ENCODE measurements at regions not wholly inside any gene's neighbourhood (a gene's known extent, or its start where the extent isn't known, plus 50 kb on each side); places are given as distances from the start of the nearest gene placed in this dataset.
A peak's percentile ranks its signal among the peaks of the same experiment; 100 is the strongest.

DNA sequence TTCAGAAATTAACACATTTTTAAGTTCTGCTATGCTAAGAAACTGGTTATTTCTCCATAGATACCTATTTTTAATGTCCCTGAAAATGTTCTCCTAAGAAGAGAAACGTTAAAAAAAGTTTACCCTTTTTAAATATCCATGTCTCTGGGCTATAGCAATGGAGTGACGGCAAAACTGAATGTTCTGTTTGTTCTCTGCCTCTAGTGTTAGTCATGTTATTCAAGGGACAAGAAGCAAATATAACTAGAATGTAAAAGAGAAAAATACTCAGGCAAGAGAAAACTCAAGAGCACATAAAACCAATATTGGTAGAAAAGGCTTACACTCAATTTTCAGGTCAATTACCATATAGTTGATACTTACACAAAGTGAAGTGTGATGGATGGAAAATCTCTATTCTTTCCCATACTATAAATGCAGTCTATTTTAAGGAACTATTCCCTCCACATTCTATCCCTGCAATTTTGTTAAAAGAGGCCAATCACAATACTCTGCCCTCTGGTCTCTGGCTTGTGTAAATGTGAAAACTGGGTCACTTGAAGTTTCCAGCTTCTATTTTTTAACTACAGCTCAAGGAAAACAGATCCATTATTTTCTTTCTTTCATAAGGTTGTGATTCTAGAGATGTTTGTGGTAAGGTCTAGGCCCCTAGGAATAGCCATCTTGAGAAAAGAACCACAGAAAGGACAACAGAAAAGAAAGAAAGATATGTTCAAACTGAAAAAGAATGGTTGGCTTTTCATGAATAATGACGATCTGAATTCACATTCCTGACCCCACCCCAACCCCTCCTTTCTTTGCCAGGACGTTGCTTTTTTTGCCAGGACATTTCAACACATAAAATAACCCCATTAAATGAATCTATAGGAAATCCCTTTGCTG lies 200.3 kb upstream of the FAM83B start:
- DNase-seq = no peak

DNA sequence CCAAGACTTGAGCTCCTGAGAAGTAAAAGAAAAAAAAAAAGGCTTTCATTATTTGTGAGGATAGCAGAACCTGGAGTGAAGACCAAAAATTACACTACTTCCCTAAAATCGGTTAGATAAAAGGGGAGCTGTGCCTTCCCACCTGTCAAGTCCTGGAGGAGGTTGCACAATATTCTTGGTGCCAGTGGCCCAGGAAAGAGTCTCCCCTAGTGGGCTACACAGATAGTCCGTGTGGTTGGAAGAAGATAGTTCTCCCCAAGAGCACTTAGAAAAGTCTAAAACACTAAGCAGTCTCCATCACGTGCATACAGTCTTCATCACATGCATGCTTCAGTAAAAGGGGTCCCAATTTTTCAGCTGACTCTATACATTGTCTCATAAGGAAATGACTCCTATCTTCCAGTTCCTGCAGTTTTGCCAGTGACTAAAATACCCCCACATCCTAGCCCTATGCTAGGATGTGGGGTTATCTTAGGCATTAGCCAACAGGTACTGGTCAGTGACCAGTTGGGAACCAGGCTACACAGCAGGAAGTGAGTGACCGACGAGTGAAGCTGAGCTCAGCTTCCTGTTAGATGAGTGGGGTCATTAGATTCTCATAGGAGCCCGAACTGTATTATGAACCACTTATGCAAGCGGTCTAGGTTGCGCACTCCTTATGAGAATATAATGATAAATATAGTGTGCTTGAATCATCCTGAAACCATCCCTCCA lies 199.5 kb upstream of the FAM83B start:
- no peak for DNase-seq

DNA sequence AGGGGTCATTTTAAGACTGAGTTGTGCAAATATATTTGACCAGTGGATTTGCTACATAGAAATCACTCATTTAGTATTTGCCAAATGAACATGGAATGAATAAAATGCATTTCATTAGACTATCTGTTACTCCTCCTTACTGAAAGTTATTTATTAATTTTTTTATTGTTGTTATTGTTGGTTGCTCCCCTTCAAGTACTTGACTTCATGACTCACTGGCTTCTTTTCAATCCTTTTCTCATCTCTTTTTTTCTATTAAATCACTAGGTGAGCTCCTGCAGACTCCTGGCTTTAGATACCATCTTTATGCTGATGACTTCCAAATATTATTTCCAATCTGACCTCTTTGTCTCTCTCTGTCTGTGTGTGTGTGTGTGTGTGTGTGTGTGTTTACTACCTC lies 192.2 kb upstream of the FAM83B start:
- no peak for DNase-seq

GRCh38 chr6:54655162-54655561 lies 191.4 kb upstream of the FAM83B start:
- DNase-seq = peak; percentile 83

GRCh38 chr6:54665278-54665677 lies 181.3 kb upstream of the FAM83B start:
- no peak for DNase-seq

DNA sequence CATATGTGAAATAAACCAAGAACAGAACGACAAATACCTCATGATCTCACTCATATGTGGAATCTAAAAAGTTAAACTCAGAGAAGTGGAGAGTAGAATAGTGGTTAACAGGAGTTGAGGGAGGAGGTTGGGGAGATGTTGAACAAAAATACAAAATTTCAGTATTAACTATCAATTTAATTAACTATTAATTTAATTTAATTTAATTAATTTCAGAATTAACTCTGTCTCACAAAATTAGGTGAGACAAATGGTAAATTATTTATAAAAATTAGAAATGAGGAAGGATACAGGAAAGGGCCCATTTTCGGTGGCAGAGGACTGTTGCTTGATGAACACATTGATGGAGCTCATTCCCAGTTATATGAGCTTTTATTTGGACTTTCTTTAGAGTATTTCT lies 166.0 kb upstream of the FAM83B start:
- no peak for DNase-seq

DNA sequence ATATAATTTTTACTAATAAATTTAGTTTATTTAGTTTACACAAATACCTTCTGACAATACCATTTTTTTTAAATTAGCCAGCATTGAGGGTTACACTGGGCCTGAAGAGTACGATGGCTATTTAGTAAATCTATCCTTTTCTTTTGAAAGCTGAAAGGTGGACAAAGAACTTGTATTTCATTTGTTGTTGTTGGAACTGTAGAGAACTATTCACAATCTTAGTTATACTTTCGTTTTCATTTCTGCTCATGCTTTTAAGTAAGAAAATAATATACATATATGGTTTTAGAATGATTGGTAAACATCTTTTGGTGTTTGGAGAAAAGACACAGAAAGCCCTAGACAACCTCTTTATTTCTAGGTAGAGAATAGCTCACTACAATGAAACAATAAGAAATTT lies 165.3 kb upstream of the FAM83B start:
- no peak for DNase-seq

GRCh38 chr6:54681987-54682386 lies 164.6 kb upstream of the FAM83B start:
- DNase-seq = no peak

- DNase-seq = no peak
Observed at GRCh38 chr6:54689620-54690019, 157.0 kb upstream of the FAM83B start.

- no peak for DNase-seq
Observed at GRCh38 chr6:54690596-54690995, 156.0 kb upstream of the FAM83B start.

GRCh38 chr6:54694928-54695532 lies 151.5 kb upstream of the FAM83B start:
- no peak for DNase-seq

GRCh38 chr6:54695815-54696214 lies 150.8 kb upstream of the FAM83B start:
- no peak for DNase-seq

- no peak for DNase-seq
Observed at GRCh38 chr6:54697424-54697823, 149.1 kb upstream of the FAM83B start.

DNA sequence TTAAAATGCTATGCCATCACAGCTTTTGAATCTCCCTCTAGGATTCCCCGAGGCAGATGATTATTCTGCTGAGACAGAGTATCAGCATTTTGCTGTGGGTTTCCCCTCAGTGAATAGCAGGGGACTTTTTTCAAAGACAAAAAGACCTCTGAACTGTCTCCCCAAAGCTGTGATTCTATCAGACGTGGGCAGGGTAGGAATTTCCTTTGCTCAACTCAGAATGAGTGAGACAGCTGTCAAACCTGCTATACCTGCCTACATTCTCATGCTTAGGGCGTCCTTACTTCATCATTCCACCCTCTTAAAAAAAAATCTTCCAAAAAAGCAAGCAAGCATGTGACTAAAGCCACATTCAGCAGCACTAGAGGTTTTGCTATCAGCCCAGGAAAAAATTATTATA lies 147.6 kb upstream of the FAM83B start:
- no peak for DNase-seq

DNA sequence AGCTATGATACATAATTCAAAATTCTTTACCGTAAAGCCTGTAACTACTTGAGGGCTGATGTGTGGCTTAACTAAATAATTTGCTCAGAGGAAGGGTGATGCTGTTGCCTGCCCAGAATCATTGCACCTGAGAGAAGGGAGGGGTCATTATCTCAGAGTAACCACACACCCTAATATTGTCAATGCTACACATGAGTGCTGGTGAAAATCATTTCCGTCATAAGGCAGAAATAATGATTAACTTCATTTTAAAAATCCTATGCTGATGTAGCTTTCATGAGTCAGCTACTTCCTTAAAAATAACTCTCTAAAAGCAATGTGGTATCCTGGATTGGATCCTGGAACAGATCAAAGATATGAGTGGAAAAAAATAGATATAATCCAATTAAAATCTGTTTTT lies 146.4 kb upstream of the FAM83B start:
- no peak for DNase-seq

DNA sequence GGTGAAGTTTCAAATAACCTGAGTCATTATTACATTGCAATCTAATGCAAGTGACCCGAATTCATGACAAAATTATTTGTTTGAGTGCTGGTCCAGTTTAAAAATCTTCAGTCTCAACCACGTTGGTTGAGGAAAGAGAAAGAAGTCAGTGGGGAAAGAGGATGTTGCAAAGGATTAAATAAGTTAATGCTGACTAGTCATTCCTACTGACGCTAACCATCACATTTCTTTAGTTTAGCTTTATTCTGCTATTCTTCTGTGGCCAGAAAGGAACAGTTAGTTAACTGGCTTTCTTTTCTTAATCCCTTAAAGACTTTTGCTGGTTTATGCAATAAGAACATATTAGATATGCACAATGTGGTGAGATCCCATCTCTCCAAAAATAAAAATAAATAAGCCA lies 143.8 kb upstream of the FAM83B start:
- DNase-seq = no peak

DNA sequence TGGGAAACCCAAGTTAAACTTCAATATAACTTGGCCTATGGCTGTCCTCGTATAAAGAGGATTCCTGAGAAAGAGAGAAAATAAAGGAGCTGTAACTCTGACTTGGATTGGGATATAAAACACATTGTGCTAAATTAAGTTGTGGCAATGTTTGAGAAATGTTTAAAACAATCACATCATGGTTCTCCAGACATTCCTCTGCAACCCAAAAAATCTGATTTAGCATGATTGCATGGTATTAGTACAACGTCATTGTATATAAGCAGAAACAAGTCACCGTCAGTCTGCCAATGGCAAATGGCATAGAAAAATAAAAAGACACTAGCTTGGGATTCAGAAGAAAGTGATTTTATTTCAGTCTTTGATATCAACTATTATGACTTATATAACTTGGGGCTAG lies 140.2 kb upstream of the FAM83B start:
- no peak for DNase-seq

- no peak for DNase-seq
Observed at GRCh38 chr6:54706844-54707605, 139.5 kb upstream of the FAM83B start.

- DNase-seq = no peak
Observed at GRCh38 chr6:54710456-54710855, 136.1 kb upstream of the FAM83B start.

DNA sequence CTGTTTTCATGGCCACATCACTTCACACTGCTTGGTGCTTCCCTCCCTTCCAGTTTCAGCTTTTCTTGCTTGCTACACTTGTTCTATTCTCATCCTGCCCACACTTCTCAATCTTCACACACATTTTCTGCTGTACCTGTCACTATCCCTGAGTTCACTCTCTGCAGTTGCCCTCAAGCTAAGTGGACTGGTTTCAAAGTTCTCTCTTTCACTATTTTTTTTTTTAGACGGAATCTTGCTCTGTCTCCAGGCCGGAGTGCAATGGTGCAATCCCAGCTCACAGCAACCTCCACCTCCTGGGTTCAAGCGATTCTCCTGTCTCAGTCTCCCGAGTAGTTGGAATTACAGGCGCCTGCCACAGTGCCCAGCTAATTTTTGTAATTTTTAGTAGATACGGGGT lies 130.6 kb upstream of the FAM83B start:
- no peak for DNase-seq

DNA sequence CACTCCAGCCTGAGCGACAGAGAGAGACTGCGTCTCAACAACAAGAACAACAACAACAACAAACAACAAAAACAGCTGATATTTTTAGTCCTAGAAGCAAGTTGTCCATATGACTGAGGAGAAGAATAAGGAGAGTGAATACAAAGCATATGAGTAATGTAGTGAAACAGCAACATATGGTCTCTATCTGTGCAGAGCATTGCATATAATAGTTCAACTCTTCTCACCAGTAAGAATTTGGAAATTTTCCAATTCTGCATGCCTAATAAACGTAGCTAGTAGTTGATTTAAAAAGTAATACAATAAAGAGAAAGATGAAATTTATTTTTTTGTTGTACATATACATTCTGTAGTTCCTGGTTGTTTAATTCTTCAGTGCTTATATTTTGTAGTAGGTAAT lies 129.7 kb upstream of the FAM83B start:
- no peak for DNase-seq

- DNase-seq = peak; percentile 72
Observed at GRCh38 chr6:54717849-54718455, 128.6 kb upstream of the FAM83B start.

DNA sequence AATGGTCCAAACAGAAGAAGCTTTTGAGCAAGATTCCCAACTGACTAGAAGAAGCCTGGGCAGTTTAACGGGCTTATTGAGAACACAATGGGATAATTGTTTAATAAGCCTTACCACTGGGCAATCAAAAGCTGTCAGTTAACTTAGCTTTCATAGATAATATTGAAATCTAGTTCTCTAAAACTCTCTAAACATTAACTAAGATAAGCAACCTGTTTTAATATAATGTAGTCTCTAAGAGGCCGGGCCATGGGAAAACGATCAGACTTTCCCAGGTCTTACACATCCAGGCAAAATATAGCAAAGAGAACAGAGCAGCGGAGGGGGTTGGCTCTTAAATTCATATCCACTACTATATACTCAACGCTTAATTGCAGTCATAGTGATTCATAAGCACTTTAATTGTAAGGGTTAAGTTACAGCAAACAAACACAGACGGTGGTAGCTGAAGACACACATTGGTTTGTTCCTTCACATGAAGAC lies 128.0 kb upstream of the FAM83B start:
- DNase-seq = peak; percentile 85
